Muscle layer of duodenum (tissue), 2 donors: ENCODE measurements at regions not wholly inside any gene's neighbourhood (a gene's known extent, or its start where the extent isn't known, plus 50 kb on each side); places are given as distances from the start of the nearest gene placed in this dataset.

ENCODE experiments used
- H3K27ac ChIP-seq: one replicate; pipeline ENCODE4 v1.7.0; 2013; ENCODE audit warnings: mild to moderate bottlenecking, low read length
- H3K27me3 ChIP-seq: one replicate; pipeline ENCODE4 v1.7.0; 2013; ENCODE audit warnings: low read depth, mild to moderate bottlenecking, control low read depth, low read length
- H3K36me3 ChIP-seq, 2 donors: one replicate each; pipeline ENCODE4 v1.7.0; 2013; ENCODE audit warnings: low read length in 2 of 2, control low read depth in 1 of 2, mild to moderate bottlenecking in 1 of 2; ENCODE audit not compliant: insufficient read depth in 2 of 2, control insufficient read depth in 1 of 2
- H3K4me1 ChIP-seq, 2 donors: one replicate each; pipeline ENCODE4 v1.7.0; 2013; ENCODE audit warnings: low read length in 2 of 2, mild to moderate bottlenecking in 2 of 2, control low read depth in 1 of 2, moderate library complexity in 1 of 2; ENCODE audit not compliant: insufficient read depth in 2 of 2, control insufficient read depth in 1 of 2
- H3K4me3 ChIP-seq, 2 donors: one replicate each; pipeline ENCODE4 v1.7.0; 2013; ENCODE audit warnings: low read length in 2 of 2, low read depth in 1 of 2, mild to moderate bottlenecking in 1 of 2
- H3K9me3 ChIP-seq, 2 donors: one replicate each; pipeline ENCODE4 v1.7.0; 2013; ENCODE audit warnings: low read length in 2 of 2, control low read depth in 1 of 2, mild to moderate bottlenecking in 1 of 2; ENCODE audit not compliant: control insufficient read depth in 1 of 2
- donor health status: healthy.

- H3K27me3 ChIP-seq = no peaks in the 10 kb centered on the region
- no peak overlapping the region for H3K4me3 ChIP-seq
- no peaks in the 10 kb centered on the region for H3K36me3 ChIP-seq
- H3K27ac ChIP-seq = no peak overlapping the region
- no peaks in the 10 kb centered on the region for H3K9me3 ChIP-seq
- peaks cover 0 to 10% of the 10 kb centered on the region in 2 donors for H3K4me1 ChIP-seq
Measured at GRCh38 chr11:19646921-19647320, 65.7 kb upstream of the NAV2 start.

GRCh38 chr11:19646308-19646707, 66.3 kb upstream of the NAV2 start:
- Histone ChIP-seq H3K27me3 (no peaks in the 10 kb centered on the region), H3K27ac (no peak overlapping the region), H3K4me1 (peaks cover 0 to 16% of the 10 kb centered on the region in 2 donors), H3K4me3 (no peak overlapping the region), H3K9me3 (no peaks in the 10 kb centered on the region), H3K36me3 (no peaks in the 10 kb centered on the region)

GRCh38 chr11:19644316-19644715, 68.3 kb upstream of the NAV2 start:
- H3K4me1 ChIP-seq = peaks cover 0 to 17% of the 10 kb centered on the region in 2 donors
- H3K4me3 ChIP-seq = no peak overlapping the region
- no peaks in the 10 kb centered on the region for H3K36me3 ChIP-seq
- no peak overlapping the region for H3K27ac ChIP-seq
- H3K9me3 ChIP-seq = no peaks in the 10 kb centered on the region
- H3K27me3 ChIP-seq = no peaks in the 10 kb centered on the region

- Histone ChIP-seq H3K27me3 (no peaks in the 10 kb centered on the region), H3K9me3 (no peaks in the 10 kb centered on the region), H3K4me1 (peaks cover 0 to 17% of the 10 kb centered on the region in 2 donors), H3K27ac (no peak overlapping the region), H3K36me3 (no peaks in the 10 kb centered on the region), H3K4me3 (no peak overlapping the region)
Measured at GRCh38 chr11:19642185-19643158, 70.2 kb upstream of the NAV2 start.

GRCh38 chr11:19639603-19640105, 73.0 kb upstream of the NAV2 start:
- no peak overlapping the region for H3K4me3 ChIP-seq
- H3K4me1 ChIP-seq = peaks cover 0 to 17% of the 10 kb centered on the region in 2 donors
- no peaks in the 10 kb centered on the region for H3K9me3 ChIP-seq
- H3K36me3 ChIP-seq = no peaks in the 10 kb centered on the region
- no peaks in the 10 kb centered on the region for H3K27me3 ChIP-seq
- no peak overlapping the region for H3K27ac ChIP-seq

GRCh38 chr11:19635332-19635731, 77.3 kb upstream of the NAV2 start:
- H3K27me3 ChIP-seq = no peaks in the 10 kb centered on the region
- no peaks in the 10 kb centered on the region for H3K9me3 ChIP-seq
- peaks cover 0 to 5% of the 10 kb centered on the region in 2 donors for H3K4me1 ChIP-seq
- H3K36me3 ChIP-seq = no peaks in the 10 kb centered on the region
- H3K4me3 ChIP-seq = no peak overlapping the region
- H3K27ac ChIP-seq = no peak overlapping the region

- H3K27ac ChIP-seq = no peak overlapping the region
- no peak overlapping the region for H3K4me3 ChIP-seq
- H3K27me3 ChIP-seq = no peaks in the 10 kb centered on the region
- peaks cover 0 to 5% of the 10 kb centered on the region in 2 donors for H3K4me1 ChIP-seq
- H3K9me3 ChIP-seq = no peaks in the 10 kb centered on the region
- H3K36me3 ChIP-seq = no peaks in the 10 kb centered on the region
Measured at GRCh38 chr11:19633276-19633675, 79.4 kb upstream of the NAV2 start.

GRCh38 chr11:19632499-19632834, 80.2 kb upstream of the NAV2 start:
- no peaks in the 10 kb centered on the region for H3K36me3 ChIP-seq
- no peak overlapping the region for H3K4me3 ChIP-seq
- no peaks in the 10 kb centered on the region for H3K9me3 ChIP-seq
- no peaks in the 10 kb centered on the region for H3K27me3 ChIP-seq
- no peak overlapping the region for H3K27ac ChIP-seq
- peaks cover 0 to 5% of the 10 kb centered on the region in 2 donors for H3K4me1 ChIP-seq

GRCh38 chr11:19631712-19632498, 80.7 kb upstream of the NAV2 start:
- peaks cover 0 to 5% of the 10 kb centered on the region in 2 donors for H3K4me1 ChIP-seq
- H3K4me3 ChIP-seq = no peak overlapping the region
- no peaks in the 10 kb centered on the region for H3K36me3 ChIP-seq
- no peaks in the 10 kb centered on the region for H3K27me3 ChIP-seq
- H3K9me3 ChIP-seq = no peaks in the 10 kb centered on the region
- H3K27ac ChIP-seq = no peak overlapping the region

GRCh38 chr11:19628018-19628417, 84.6 kb upstream of the NAV2 start:
- Histone ChIP-seq H3K27me3 (no peaks in the 10 kb centered on the region), H3K36me3 (no peaks in the 10 kb centered on the region), H3K4me3 (no peak overlapping the region), H3K9me3 (no peaks in the 10 kb centered on the region), H3K27ac (no peak overlapping the region), H3K4me1 (peaks cover 0 to 3% of the 10 kb centered on the region in 2 donors)

GRCh38 chr11:19627566-19627965, 85.1 kb upstream of the NAV2 start:
- no peaks in the 10 kb centered on the region for H3K36me3 ChIP-seq
- H3K4me1 ChIP-seq = no peaks in the 10 kb centered on the region
- no peak overlapping the region for H3K4me3 ChIP-seq
- H3K27ac ChIP-seq = no peak overlapping the region
- H3K9me3 ChIP-seq = no peaks in the 10 kb centered on the region
- H3K27me3 ChIP-seq = no peaks in the 10 kb centered on the region
